Daoy (cell line): ENCODE measurements at regions not wholly inside any gene's neighbourhood (a gene's known extent, or its start where the extent isn't known, plus 50 kb on each side); places are given as distances from the start of the nearest gene placed in this dataset.
A peak's percentile ranks its signal among the peaks of the same experiment; 100 is the strongest.
"Not testable (repeated sequence)": the region's sequence is repeated elsewhere in the genome, so short reads cannot be mapped to it uniquely, and the experiment has no call there.

Experiments used
- DNase-seq: peaks from one replicate; pipeline ENCODE4 v3.0.0-alpha.2; 2015; ENCODE audit warnings: low read depth

- no peak for DNase-seq
Observed at GRCh38 chr2:221926327-221926726, 354.2 kb upstream of the EPHA4 start.

DNA sequence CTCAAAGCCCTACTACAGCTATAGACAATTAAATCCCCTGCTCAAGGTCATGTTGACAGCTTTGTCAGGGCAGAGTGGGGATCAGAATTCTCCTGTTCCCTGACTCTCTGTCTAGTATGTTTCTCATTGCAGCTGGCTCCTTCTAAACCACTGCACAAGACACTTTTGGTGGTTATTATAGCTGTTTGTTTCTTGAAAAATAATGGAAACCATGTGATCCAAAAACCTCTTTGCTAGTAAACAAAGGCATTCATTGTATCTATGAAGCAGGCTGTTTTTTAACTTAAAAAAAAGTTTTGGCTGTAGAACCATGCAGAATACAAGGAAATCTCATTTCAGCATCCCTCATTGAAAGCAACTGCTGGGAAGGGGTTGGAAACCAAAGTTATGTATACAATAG, 352.5 kb upstream of the EPHA4 start:
- DNase-seq = no peak

DNA sequence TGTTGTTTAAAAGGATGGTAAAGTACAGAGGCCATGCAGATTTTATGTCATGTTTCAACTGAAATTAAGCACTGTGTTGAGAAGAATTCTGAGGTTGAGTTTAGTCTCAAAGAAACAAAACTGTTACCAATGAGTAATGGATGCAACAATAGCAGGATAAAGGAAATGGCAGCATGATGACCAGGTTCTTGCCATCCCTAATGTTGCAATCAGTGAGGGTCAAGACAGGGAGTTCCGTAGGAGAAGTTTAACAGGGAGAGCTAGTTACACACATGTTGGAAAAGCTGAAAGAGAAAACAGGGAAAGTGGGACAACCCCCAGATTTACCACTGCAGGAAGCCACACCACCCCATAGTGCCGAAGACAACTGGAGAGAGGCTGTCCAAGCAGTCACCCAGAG, 343.8 kb upstream of the EPHA4 start:
- no peak for DNase-seq

DNA sequence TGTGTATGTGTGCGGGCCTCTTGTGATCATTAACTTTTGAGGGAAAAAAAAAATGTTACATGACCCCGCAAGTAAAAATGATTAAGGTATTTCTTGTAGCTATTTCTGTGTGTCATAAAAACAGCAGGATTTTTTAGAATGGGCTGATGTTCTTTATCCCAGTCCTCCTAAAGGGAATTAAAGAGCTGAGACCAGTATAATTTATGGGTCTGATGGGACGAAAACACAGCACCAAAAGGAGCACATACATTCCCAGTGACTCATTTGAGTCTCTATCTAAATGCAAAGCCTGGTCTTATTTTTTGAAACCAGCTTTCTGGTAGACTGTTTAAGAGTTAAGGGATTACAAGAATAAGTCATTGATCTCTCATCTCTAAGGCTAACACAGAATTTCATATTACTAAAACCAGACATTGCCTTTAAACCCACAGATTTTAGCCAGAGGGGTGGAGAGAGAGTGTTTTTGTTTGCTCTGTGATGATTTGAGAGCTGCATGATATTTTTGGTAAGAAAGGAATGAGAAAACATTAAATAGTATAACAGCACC, 342.3 kb upstream of the EPHA4 start:
- no peak for DNase-seq

GRCh38 chr2:221911890-221912289, 339.8 kb upstream of the EPHA4 start:
- DNase-seq = no peak

DNA sequence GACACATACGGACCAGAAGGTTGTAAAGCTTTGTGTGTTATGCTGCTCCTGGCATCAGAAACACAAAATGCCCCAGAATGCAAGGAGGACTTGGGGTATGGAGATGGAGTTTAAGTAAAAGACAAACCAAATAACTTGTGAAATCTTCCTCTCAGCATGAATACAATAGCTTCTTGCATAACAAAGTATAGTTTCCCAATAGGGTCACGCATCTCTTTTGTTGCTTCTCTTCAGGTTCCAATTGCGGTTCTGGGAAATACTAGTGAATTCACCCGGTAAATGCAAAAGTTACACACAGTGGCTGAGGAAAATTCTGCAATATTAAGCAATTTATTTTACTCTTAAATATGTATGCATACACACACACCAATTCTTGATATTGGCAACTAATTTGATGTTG, 339.2 kb upstream of the EPHA4 start:
- no peak for DNase-seq

- no peak for DNase-seq
Observed at GRCh38 chr2:221908518-221908917, 336.4 kb upstream of the EPHA4 start.

GRCh38 chr2:221897718-221898117, 325.6 kb upstream of the EPHA4 start:
- no peak for DNase-seq

DNA sequence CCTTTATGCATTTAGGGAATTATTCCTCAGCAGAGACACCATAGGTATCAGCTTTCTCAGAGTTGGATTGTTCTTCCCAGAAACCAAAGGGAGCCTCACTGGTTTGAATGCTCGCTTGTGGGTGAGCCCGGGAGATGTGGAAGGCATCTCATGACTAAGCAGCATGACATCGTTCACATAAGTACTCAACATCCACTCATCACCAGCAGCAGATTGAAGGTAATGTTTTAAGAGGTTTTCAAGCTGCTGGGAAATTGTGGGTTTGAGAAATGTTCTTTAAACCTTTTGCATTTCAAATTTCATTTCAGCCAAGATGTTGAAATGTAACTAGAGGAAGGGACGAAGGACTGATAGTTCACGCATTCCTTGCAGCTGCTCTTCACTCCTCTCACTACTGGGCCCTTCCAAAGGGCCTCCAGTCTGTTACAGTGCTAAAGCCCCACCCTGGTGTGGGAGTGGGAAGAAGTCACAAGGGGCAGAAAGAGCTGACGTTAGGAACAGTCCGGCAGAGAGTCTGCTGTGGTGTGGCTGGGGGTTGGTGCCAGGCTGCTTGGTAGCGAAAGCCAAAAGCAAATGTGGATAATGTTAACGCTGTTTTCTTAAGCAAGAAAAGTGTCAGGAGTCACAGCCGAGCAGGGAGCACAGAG, 324.5 kb upstream of the EPHA4 start:
- DNase-seq = peak; percentile 58

GRCh38 chr2:221895366-221896121, 323.4 kb upstream of the EPHA4 start:
- DNase-seq = peak; percentile 3

- no peak for DNase-seq
Observed at GRCh38 chr2:221893501-221893900, 321.4 kb upstream of the EPHA4 start.

- DNase-seq = not testable (repeated sequence)
Observed at GRCh38 chr2:221892006-221892405, 319.9 kb upstream of the EPHA4 start.

DNA sequence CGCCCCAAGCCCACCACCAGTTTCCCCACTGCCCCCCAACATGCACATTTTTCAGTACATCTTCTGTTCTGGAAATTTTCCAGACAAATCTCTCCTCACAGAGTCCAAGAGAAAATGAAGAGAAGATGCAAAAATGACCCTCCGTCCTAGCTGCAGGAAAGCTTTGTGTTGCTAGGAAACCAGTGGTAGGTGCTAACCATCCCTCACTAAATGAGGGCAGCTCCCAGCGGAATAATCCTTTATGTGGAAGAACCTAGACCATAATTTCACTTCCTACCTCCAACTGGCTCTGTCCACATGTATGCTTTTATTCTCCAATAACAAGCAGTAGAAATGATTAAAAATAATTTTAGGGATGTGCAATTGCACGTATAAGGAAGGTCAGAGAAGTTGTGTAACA, 311.9 kb upstream of the EPHA4 start:
- no peak for DNase-seq

DNA sequence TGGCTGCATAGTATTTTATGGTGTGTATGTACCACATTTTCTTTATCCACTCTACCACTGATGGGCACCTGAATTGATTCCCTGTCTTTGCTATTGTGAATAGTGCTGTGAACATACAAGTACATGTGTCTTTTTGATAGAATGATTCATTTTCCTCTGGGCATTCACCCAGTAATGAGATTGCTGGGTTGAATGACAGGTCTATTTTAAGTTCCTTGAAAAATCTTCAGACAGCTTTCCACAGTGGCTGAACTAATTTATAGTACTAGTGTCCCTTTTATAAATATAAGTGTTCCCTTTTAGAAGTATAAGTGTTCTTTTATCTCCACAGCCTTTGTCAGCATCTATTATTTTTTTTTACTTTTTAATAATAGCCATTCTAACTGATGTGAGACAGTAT, 303.9 kb upstream of the EPHA4 start:
- DNase-seq = no peak

DNA sequence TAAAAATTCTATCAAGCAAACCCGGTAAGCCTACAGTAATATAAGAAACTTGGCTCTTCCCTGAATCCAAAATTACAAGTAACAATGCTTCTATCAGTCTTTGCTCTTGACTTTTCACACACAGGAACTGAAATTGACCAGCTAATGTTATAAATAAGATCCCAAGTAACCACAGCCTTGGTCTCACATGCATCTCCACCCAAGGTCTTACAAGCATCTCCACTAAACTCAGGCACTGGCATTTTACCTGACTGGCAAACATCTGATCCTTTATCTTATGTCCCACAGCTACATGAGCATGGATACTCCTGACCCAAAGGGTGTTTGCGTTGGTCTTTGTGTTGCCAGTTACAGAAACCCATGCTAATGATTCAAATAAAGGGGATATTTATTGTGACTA, 302.3 kb upstream of the EPHA4 start:
- DNase-seq = no peak

DNA sequence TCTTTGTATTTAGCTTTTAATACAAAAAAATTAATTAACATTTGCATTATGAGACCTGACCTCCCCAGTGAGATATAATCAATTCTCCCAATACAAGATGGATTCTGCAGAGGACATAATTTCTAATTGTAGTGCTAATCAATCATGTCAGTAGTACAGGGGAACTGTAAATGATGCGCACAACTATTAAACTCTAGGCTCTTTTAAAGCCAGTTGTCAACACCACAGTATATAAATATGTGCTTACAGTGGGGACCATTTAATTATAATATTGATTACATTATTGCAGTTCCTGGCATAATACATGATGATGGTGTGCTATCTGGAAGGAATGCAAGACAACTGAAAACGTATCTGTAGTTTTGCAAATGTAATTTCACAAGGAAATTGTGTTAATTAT, 285.6 kb upstream of the EPHA4 start:
- DNase-seq = no peak

DNA sequence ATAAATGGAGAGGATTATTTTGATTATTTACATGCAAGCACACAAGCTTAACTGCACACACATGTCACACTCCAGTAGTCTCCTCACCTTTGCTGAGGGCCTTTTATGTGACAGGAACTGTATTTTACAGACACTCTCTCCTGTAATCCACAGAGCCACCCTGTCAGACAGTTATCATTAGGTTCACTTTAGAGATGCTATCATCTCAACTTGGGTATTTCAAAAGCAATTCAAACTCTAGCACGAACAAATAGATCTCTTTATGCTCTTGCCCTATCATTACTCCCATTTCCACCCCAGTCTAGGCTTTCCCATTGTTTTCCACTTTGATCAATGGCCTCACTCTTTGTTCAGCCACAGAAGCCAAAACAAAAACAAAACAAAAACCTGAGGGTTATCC, 281.2 kb upstream of the EPHA4 start:
- no peak for DNase-seq

GRCh38 chr2:221851531-221852045, 279.5 kb upstream of the EPHA4 start:
- DNase-seq = peak; percentile 54

GRCh38 chr2:221850076-221850475, 278.0 kb upstream of the EPHA4 start:
- peak; percentile 52 for DNase-seq

DNA sequence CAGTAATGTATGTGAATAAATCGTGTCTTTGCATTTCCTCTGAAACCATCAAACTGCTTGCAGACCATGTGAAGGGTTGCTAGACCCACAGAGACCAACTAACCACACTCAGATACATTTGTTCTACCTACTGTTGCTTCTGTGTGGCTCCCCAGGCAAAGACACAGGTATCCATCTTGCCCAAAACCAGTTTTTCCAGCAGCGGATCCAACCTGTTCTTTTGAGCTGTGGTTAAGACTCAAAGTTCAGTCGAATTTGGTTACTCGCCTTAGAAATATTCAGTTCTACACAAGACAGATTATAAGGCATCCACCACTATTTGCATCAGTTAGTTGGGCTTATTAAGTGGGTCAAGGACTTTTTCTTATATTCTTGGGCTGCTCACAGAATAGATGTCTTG, 276.2 kb upstream of the EPHA4 start:
- no peak for DNase-seq

DNA sequence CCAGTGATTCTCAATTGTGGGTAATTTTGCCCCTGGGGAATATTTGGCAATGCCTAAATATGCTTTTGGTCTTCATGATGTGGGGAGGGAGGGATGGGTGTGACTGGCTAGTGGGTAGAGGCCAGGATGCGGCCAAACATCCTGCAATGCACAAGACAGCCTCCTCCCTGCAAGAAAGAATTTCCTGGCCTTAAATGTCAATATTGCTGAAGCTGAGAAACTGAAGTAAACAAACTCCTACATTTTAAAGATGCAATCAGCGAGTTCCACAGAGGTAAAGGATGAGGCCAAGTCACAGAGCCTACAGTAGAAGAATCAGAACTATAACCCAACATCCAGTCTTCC, 272.9 kb upstream of the EPHA4 start:
- no peak for DNase-seq

DNA sequence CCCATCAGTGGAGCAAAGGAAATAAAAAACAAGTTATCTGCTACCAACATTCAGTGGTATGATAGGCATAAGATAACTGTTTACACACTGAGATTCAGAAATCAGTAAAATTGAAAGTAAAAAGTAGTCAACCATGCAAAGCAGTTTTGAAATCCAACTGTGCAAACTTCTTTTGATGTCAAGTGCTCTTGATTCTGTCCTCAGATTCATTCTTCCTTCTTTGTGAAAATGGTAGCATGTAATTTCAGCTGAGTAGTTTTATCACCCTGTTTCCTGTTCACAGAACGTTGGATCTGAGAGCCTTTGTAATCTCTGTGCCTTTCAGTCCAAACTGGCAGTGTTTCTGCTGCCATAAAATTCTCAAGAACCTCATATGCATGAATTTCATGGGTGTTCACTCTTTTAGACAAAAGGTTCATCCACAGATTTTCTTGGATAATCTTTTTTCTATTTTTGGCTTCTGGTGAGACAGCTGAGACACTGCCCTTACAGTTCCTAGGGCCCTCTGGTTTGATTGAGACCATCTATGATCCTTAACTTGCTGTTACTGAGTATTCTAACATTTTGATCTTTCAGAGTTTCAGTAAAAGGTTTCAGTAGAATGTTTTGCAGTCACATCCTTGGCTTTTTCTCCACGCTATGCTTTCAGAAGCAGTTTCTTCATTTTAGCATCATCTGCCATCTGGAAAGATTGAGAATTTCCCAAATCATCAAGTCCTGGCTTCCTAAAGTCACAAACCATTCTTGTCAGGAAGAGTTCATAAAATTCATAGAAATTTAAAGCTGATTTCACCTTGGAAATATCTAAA, 272.3 kb upstream of the EPHA4 start:
- no peak for DNase-seq
